ENCODE measurements at regions not wholly inside any gene's neighbourhood (a gene's known extent, or its start where the extent isn't known, plus 50 kb on each side); places are given as distances from the start of the nearest gene placed in this dataset.

DNA sequence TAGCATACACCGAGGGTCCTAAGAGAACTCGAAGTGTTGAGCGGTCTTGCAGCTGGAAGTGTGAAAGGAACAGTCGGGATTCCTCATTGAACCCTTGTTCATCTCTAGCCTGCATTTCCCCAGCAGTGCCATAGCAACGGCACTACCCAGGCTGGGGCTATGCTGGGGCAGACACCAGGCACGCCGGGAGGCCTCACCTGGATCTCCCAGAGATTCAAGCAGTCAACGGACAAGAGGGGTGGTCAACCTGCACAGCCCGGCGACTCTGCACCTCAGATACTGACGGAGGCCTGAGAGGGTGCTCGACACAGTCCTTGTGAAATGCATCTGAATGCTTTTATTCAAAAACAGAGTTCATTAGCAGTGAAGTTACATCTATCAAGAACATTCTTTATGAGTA, 604.2 kb downstream of the GALR1 start:
- TF ChIP-seq, protein P1, sequence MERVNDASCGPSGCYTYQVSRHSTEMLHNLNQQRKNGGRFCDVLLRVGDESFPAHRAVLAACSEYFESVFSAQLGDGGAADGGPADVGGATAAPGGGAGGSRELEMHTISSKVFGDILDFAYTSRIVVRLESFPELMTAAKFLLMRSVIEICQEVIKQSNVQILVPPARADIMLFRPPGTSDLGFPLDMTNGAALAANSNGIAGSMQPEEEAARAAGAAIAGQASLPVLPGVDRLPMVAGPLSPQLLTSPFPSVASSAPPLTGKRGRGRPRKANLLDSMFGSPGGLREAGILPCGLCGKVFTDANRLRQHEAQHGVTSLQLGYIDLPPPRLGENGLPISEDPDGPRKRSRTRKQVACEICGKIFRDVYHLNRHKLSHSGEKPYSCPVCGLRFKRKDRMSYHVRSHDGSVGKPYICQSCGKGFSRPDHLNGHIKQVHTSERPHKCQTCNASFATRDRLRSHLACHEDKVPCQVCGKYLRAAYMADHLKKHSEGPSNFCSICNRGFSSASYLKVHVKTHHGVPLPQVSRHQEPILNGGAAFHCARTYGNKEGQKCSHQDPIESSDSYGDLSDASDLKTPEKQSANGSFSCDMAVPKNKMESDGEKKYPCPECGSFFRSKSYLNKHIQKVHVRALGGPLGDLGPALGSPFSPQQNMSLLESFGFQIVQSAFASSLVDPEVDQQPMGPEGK (CRISPR knock-in tag; IDR thresholded peaks at IDR 0.05; ENCODE audit: borderline replicate concordance) = no peak
- TF ChIP-seq, protein P2, sequence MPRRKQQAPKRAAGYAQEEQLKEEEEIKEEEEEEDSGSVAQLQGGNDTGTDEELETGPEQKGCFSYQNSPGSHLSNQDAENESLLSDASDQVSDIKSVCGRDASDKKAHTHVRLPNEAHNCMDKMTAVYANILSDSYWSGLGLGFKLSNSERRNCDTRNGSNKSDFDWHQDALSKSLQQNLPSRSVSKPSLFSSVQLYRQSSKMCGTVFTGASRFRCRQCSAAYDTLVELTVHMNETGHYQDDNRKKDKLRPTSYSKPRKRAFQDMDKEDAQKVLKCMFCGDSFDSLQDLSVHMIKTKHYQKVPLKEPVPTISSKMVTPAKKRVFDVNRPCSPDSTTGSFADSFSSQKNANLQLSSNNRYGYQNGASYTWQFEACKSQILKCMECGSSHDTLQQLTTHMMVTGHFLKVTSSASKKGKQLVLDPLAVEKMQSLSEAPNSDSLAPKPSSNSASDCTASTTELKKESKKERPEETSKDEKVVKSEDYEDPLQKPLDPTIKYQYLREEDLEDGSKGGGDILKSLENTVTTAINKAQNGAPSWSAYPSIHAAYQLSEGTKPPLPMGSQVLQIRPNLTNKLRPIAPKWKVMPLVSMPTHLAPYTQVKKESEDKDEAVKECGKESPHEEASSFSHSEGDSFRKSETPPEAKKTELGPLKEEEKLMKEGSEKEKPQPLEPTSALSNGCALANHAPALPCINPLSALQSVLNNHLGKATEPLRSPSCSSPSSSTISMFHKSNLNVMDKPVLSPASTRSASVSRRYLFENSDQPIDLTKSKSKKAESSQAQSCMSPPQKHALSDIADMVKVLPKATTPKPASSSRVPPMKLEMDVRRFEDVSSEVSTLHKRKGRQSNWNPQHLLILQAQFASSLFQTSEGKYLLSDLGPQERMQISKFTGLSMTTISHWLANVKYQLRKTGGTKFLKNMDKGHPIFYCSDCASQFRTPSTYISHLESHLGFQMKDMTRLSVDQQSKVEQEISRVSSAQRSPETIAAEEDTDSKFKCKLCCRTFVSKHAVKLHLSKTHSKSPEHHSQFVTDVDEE (CRISPR knock-in tag; IDR thresholded peaks at IDR 0.05) = no peak
- no peak for TF ChIP-seq ZNF8 (CRISPR knock-in tag; IDR thresholded peaks at IDR 0.05)
- TF ChIP-seq, protein P3, sequence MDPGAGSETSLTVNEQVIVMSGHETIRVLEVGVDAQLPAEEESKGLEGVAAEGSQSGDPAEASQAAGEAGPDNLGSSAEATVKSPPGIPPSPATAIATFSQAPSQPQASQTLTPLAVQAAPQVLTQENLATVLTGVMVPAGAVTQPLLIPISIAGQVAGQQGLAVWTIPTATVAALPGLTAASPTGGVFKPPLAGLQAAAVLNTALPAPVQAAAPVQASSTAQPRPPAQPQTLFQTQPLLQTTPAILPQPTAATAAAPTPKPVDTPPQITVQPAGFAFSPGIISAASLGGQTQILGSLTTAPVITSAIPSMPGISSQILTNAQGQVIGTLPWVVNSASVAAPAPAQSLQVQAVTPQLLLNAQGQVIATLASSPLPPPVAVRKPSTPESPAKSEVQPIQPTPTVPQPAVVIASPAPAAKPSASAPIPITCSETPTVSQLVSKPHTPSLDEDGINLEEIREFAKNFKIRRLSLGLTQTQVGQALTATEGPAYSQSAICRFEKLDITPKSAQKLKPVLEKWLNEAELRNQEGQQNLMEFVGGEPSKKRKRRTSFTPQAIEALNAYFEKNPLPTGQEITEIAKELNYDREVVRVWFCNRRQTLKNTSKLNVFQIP (CRISPR knock-in tag; IDR thresholded peaks at IDR 0.05; ENCODE audit: borderline replicate concordance, low read depth) = no peak
- TF ChIP-seq PPARA (CRISPR knock-in tag; IDR thresholded peaks at IDR 0.05; ENCODE audit: borderline replicate concordance) = no peak
